NCI-H460 (cell line): ENCODE measurements at regions not wholly inside any gene's neighbourhood (a gene's known extent, or its start where the extent isn't known, plus 50 kb on each side); places are given as distances from the start of the nearest gene placed in this dataset.

Source experiments
- DNase-seq: peaks from one replicate; pipeline ENCODE4 v3.0.0-alpha.2; 2016; ENCODE audit warnings: low read depth; ENCODE audit errors: extremely low read depth

- DNase-seq: no peak
Observed at GRCh38 chr19:30792561-30793505, 420.6 kb downstream of the ZNF536 start.

- no peak for DNase-seq
Observed at GRCh38 chr19:30791088-30791487, 418.9 kb downstream of the ZNF536 start.

- no peak for DNase-seq
Observed at GRCh38 chr19:30790056-30790680, 418.0 kb downstream of the ZNF536 start.

DNA sequence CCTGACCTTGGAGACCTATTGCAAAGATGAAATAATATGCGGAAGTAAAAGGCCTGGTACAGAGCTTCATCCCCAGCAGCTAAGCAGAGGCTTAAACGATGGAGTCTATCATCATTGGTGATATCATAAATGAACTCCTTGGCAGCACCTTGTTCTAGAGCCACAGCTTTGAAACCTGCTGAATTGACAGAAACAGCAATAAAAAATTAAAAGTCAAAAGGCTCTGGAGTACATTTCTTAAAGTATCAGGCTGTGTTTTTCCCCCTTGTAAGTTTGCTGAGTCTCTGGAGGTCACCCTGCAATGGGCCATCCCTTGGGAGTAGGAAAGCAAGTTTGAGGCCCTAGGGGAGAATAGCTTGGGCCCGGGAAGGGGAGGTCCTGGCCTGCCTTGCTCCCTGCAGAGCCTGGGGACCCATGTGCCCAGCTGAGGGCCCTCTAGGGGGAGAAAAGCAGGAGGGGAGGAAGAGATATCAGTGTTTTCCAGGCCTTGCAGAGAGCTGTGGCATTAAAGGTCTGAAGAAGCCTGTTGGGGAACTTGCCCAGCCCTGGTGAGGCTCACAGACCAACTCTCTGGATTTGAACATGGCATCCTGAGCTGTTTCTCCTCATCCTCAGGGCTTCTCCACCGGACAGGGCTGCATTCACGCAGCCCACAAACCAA is 416.1 kb downstream of the ZNF536 start:
- no peak for DNase-seq

DNA sequence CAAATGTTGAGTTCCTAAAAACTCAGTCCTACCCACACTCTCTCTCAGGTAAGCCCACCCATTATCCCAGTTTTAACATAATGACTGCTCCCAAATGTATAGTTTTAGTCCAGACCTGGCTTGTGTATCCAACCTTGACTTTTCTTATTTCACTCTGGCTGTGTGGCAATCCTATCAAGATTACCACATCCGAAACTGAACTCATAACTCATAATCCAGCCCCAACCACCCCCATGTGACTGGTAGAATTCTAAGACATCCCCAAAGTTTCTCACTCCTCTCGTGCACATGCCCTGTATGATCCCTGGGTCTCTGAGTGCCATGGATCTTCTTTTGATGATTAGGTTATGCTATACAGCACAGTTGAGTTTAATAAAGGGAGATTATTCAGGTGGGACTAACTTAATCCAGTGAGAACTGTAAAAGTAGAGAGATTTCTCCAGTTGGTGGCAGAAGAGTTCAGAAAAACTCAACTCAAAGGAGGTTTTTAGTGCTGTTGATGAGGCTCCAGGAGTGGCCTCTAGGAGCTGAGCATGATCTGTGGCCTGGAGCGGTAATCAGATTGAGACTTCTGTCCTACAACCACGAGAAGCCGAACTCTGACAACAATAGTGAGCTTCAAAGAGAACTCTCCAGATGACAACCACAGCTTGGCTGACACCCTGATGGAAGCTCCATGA is 413.4 kb downstream of the ZNF536 start:
- no peak for DNase-seq

DNA sequence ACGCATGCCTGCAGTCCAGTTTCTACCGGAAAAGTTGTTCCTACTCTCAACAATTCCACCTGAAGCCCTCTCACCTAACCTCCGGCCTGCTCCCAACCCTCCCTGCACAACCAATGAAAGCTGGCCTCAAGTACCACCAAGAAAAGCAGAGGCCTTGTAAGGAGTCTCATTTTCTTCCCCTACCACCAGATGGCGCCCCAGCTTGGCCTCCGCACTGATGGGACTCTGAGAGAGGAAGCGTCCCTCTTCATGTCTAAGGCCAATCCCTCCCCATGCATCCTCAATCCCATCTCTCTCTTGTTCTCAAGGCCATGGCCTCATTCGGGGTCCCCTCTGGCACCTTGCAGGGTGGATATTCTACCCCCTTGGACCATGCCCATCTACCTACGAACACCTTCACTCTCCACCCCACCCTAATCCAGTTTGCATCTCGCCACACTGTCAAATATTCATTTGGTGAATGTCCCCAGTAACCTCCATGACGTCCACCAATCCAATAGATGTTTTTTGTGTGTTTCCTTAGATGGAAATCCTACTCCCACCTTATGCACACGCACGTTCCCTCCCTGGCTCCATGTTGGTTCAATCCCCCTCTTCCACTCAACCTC is 412.8 kb downstream of the ZNF536 start:
- no peak for DNase-seq

- no peak for DNase-seq
Observed at GRCh38 chr19:30783936-30784335, 411.8 kb downstream of the ZNF536 start.

- DNase-seq: no peak
Observed at GRCh38 chr19:30783212-30783611, 411.0 kb downstream of the ZNF536 start.

DNA sequence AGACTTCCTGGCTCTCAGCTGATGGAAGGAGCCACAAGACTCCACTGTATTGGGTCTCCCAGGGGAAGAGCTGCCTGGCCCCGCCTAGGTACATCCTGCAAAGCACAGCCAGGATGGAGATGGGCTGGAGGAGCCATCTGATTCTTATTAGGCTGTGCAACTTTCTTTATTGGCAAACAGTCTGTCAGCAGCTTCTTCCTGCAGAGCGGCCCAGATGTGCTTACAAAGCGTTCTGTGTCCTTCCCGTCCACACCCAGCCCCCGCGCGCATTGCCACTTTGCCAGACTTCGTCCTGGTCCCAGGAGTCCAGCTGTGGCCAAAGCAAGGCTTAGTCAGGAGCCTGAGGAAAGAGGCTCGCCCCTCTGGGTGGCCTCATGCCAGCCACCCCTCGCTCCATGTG is 409.3 kb downstream of the ZNF536 start:
- no peak for DNase-seq

DNA sequence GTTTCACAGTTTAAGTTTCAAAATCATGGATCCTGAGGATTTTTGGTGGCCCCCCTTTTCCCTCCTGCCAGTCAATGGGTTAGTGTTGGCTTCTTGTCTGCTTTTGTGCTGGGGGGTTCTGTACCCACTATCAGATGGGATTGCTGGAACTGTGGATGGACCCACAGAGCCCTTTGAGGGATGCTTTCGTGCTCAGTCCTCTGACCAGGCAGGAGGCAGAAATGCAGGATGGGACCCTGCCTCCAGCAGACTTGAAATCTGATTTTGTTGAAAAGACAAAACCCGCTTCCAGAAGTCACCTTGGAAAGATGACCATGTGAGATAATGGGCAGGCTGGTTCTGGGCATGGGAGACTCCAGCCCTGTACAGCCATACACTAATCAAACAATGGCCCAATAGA is 408.9 kb downstream of the ZNF536 start:
- no peak for DNase-seq

GRCh38 chr19:30780456-30780855 is 408.3 kb downstream of the ZNF536 start:
- DNase-seq: no peak

DNA sequence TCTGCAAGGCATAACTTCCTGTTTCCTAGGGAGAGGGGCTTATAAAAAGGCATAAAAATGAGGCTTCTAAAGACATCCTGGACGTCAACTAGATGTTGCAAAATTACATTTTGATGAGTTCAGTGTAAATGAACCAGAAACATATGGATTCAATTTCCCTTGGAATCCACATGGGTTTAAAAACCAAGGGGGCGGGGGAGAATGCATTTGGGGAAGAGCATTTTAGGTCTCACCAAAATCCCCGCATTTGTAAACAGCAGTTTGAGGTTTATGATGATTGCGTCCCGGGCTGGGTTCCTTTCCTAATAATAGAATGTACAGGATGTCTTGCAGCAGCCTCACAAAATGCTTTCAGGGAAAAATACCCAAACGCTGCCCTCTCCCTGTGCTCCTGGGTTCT is 407.8 kb downstream of the ZNF536 start:
- no peak for DNase-seq

DNA sequence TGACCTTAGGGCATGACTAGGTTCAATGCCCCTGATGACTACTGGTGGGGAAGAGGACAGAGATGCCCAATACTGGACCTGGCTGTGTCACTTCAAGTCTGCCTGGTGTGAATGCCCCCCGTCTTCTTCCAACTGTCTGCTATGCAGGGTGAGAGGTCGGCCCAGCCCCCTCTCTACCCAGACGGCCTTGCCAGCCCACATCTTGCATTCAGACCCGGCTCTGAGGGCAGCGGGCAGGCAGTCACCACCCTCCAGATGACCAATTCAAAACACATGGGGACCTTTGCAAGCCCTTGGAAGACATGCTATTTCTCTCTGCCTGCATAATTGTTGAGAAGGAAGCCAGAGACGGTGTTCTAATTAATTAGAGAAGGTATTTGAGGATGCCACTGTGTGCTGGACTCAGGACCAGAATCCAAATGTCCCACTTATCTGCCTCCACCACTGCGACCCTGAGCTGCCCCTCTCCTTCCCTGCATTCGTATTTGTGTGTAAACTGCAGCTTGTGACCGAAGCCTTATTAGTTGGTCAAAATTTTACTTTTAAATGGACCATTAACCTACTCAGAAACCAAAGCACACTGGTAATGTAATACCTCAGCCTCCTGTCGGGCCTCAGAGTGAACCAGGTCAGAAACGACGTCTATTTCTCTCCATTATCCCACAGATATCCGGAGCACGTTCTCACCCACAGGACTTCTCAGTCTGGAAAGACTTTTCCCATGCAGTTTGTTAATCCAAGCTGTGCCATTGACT is 407.0 kb downstream of the ZNF536 start:
- DNase-seq: no peak

DNA sequence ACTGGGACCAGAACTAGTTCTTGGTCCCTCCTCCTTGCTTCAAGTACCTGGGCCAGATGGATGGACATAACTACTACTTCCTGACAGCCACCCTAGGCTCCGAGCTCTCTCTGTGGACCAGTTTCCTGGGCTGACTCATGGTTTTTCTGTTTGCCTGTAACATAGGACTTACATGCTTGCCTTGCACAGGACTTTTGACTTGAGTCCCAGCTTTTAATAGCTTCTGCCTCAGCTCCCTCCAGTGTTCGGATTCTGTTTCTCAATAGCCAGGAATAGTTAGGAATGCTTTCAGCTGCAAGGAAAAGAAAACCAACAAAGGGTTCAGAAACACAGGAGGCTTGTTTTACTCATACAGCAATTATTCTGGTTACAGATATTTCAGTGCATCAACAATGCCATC is 405.9 kb downstream of the ZNF536 start:
- DNase-seq: no peak

DNA sequence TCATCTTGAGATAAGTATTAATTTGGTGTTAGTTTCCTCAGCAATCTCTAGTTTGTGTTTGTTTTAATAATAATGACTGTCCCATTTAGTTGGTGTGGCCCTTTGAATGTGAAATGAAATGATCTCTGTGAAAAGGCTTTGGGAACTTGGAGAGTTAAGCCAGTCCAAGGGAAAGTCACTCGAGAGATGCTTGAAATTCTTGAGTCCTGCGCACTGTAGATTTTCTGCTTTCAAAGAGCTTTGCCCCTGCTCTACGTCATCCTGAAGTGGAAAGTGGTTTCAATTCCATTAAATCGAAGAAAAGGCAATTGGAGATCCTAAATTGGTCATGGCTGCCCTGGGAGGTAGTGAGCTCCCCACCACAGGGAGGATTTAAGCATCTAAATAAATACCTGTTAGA is 403.8 kb downstream of the ZNF536 start:
- no peak for DNase-seq

GRCh38 chr19:30774252-30774766 is 402.1 kb downstream of the ZNF536 start:
- DNase-seq: no peak

GRCh38 chr19:30762651-30763050 is 390.5 kb downstream of the ZNF536 start:
- DNase-seq: no peak

DNA sequence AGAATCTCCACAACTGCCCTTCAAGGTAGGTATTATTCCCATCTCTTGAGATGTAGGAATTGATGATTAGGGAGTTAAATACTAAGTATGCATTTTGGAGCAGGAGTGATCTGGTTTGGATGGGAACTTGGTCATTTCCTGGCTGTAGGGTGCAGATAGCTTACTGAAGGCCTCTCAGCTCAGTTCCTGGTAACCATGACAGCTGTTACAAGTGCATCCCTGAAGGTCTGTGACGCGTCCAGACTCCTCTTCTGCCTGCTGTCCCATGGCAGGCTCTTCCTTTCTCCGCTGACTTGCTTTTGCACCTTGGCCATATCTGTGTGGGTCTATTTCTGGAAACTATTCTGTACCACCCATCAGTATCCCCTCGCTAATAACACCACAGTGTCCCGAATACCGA is 387.8 kb downstream of the ZNF536 start:
- no peak for DNase-seq

- DNase-seq: no peak
Observed at GRCh38 chr19:30757837-30758617, 385.8 kb downstream of the ZNF536 start.
